ENCODE measurements at regions not wholly inside any gene's neighbourhood (a gene's known extent, or its start where the extent isn't known, plus 50 kb on each side); places are given as distances from the start of the nearest gene placed in this dataset.

- DNase-seq (no peak), ATAC-seq (no peak)
- intact Hi-C loops (cut with DNase I) = no loop called here
- Histone ChIP-seq H3K9me3 (no peaks in the 10 kb centered on the region), H3K36me3 (no peaks in the 10 kb centered on the region), H3K27me3 (no peaks in the 10 kb centered on the region), H3K4me1 (peaks cover 0 to 5% (median 0%) of the 10 kb centered on the region in 9 donors), H3K27ac (no peak overlapping the region), H3K4me3 (no peak overlapping the region)
- WGBS, 2 donors = 82 to 87% methylated on average over 4 of the region's 4 CpGs
- no peak for TF ChIP-seq CTCF (IDR thresholded peaks at IDR 0.05)
Measured at GRCh38 chr4:81700189-81700588, 228.5 kb upstream of the RASGEF1B start.

GRCh38 chr4:81698538-81699296 lies 227.0 kb upstream of the RASGEF1B start:
- WGBS, 2 donors = 77 to 79% methylated on average over 6 of the region's 6 CpGs
- H3K9me3 ChIP-seq = no peaks in the 10 kb centered on the region
- H3K27me3 ChIP-seq = no peaks in the 10 kb centered on the region
- no peak for TF ChIP-seq CTCF (IDR thresholded peaks at IDR 0.05)
- H3K27ac ChIP-seq = no peak overlapping the region
- intact Hi-C loops (cut with DNase I) = no loop called here
- ATAC-seq (no peak), DNase-seq (no peak)
- no peaks in the 10 kb centered on the region for H3K4me1 ChIP-seq
- no peak overlapping the region for H3K4me3 ChIP-seq
- H3K36me3 ChIP-seq = no peaks in the 10 kb centered on the region

GRCh38 chr4:81694176-81694913 lies 222.6 kb upstream of the RASGEF1B start:
- no peak for DNase-seq
- no peak for TF ChIP-seq CTCF (IDR thresholded peaks at IDR 0.05)
- Histone ChIP-seq H3K27me3 (peaks cover 0 to 3% (median 0%) of the 10 kb centered on the region in 7 donors), H3K27ac (no peak overlapping the region), H3K36me3 (no peaks in the 10 kb centered on the region), H3K4me1 (no peaks in the 10 kb centered on the region), H3K9me3 (no peaks in the 10 kb centered on the region), H3K4me3 (no peak overlapping the region)
- intact Hi-C loops (cut with DNase I) = no loop called here
- no peak for ATAC-seq
- 77 to 84% methylated on average over 5 of the region's 5 CpGs for WGBS, 2 donors

- DNase-seq = no peak
- Histone ChIP-seq H3K36me3 (no peaks in the 10 kb centered on the region), H3K27ac (no peak overlapping the region), H3K4me1 (no peaks in the 10 kb centered on the region), H3K27me3 (peaks cover 0 to 3% (median 0%) of the 10 kb centered on the region in 7 donors), H3K4me3 (no peak overlapping the region), H3K9me3 (no peaks in the 10 kb centered on the region)
- WGBS, 2 donors = 76 to 89% methylated on average over 2 of the region's 2 CpGs
- TF ChIP-seq CTCF (IDR thresholded peaks at IDR 0.05) = no peak
- ATAC-seq = no peak
- intact Hi-C loops (cut with DNase I) = no loop called here
Measured at GRCh38 chr4:81690871-81691270, 219.2 kb upstream of the RASGEF1B start.

All from heart right ventricle (tissue), 16 donors.